GM21390 (cell line): ENCODE measurements at regions not wholly inside any gene's neighbourhood (a gene's known extent, or its start where the extent isn't known, plus 50 kb on each side); places are given as distances from the start of the nearest gene placed in this dataset.

Experiments used
- ATAC-seq: cut with Tn5 transposase; IDR thresholded peaks from one replicate; pipeline ENCODE4 v1.9.1; 2021; ENCODE audit not compliant: unreplicated experiment

- no peak for ATAC-seq
These were observed 296.7 kb downstream of the CSNK1G3 start for GRCh38 chr5:123808461-123809380.

- no peak for ATAC-seq
These were observed 295.4 kb downstream of the CSNK1G3 start for GRCh38 chr5:123807177-123807945.

- ATAC-seq, result no peak
These were observed 294.7 kb downstream of the CSNK1G3 start for GRCh38 chr5:123806644-123807043.

DNA sequence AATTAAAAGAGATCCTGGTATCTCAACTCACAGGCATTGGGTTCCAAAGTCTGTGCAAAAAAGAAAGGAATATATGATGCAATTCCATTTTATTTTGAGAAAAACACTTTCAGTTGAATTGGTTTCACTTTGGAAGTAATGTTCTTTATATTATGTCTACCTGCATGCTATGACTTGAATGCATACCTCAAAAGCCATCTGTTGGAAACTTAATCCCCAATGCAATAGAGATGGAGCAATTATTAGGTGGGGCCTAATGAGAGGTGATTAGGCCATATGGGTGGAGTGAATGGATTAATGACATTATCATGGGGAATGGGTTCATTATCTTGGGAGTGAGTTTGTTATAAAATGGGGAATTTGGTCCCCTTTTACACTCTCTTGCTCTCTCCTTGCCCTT, 293.3 kb downstream of the CSNK1G3 start:
- ATAC-seq, result no peak

GRCh38 chr5:123803359-123803758, 291.4 kb downstream of the CSNK1G3 start:
- ATAC-seq, result no peak

DNA sequence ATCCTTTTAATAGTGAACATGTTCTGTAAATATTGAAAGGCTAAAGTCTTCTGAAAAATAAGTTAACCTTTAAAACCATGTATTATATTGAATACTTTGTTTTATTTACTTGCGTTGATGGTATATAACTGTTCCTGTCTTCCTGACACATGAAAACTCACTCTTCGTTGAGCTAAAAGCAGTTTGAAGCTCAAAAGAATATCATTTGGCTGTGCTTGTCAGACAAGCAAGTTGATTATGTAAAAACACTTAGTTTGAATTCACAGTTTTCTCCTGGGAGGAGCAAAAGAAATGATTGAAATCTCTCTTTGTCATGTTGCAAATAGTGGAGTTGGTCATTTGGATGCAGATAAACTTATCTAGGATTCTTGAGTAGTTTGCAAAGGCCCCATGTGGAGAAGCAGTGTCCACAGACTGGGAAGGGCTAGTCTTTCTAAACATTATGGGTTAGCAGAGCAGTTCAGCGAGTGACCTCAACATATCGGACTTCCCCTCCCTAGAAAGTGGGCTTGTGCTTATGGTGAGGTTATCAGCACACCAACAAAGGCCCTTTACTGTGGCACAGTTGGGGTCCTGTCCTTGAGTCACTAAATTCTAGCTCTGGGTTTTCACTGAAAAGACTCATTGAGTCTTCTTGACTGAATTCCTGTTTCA, 290.4 kb downstream of the CSNK1G3 start:
- ATAC-seq, result no peak

- no peak for ATAC-seq
These were observed 288.7 kb downstream of the CSNK1G3 start for GRCh38 chr5:123800640-123801039.

DNA sequence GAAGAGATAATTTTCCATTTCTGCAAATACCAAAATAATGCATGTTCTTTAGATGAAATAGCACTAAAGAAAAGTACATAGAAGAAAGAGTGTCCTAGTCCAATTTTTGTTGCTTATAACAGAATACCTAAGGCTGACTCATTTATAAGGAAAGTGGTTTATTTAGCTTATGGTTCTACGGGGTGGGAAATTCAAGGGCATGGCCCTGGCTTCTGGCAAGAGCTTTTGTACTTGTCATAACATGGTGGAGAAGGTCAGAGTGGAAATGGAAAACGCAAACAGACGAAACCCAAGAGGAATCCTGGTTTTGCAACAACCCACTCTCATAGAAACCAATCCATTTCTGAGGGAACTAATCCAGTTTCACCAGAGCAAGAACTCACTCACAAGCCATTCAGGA, 283.7 kb downstream of the CSNK1G3 start:
- no peak for ATAC-seq

DNA sequence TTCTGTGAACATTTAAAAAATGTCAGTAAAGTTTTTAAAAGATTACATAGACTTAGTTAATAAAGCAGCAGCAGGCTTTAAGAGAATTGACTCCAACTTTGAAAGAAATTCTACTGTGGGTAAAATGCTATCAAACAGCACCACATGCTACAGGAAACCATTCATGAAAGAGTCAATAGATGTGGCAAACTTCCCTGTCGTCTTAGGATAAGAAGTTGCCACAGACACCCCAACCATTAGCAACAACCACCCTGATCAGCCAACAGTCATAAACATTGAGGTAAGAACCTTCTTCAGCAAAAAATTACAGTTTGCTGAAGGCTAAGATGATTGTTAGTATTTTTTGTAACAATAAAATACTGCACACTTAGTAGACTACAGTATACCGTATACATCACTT, 278.2 kb downstream of the CSNK1G3 start:
- no peak for ATAC-seq

DNA sequence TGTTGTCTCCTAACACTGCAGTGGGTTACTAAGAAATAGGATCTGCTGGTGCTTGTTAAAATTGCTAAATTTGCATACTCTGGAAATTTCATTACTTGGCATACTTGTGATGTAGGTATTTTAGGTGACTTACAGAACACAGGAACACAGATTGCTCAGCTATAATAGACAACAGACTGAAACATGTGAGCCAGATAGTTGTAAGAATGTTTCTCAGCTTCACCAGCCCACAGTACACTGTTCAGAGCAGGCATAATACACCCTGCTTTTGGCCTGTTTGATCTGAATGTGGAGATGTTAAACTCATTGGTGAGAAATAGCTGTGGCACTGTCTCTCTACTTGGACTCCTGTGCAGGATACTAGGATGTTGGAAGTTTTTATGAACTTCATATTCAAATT, 275.7 kb downstream of the CSNK1G3 start:
- no peak for ATAC-seq

- no peak for ATAC-seq
These were observed 275.2 kb downstream of the CSNK1G3 start for GRCh38 chr5:123787136-123787535.

DNA sequence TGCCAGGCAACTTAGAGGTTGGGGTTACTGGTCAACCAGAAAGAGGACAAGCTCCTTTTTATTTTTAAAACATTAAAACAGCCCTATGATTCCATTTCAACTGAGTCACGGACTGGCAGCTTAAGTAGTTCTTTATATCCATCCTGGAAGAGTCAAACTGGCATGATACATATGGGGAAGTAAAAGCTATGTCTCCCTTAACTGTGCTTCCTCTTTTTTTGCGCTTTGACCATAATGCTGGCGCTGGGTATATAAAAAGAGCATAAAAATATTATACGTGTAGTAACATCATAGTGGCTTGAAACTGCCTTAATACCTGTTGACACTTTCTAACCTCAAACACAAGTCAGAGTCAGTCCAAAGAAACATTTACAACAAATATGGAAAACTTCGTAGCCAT, 274.4 kb downstream of the CSNK1G3 start:
- ATAC-seq, result no peak

DNA sequence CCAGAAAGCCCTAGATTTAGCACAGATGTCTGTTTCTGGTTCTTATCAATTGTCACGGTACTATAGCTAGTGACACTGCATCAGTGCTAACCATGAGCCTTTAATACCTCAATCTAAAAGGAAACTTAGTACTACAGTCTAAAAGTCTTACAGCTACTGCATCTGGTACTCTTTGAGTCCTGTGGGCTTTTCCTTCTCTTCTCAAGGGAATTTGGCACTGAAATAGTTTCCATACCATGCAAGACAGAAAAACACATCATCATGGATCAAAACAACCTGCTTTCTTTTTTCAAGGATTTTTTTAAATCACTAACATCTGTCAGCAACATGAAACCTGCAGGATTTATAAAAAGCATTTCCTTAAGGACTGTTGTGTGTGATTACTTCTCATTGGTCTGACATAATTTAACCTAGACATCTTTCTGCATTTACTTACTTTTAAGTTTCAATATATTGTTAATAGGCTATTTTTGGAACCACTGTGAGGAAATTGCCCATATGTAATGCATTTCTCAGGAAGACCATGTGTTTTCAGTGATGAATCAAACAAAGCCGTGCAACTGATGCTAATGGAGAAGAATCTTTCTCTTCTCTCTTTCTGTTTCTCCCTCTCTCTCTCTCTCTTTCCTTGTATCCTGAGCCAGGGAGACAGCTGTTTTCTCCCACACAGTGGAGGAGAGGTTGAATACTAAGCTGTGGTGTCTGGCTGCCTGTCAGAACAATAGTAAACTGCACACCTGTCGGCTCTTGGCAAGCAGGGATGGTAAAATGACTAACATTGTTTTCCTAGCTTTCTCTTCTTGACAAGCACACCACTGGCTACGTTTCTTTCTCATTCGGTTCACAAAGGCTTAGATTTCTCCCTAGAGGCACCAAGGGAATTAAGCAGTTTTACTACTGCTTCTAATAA, 273.4 kb downstream of the CSNK1G3 start:
- ATAC-seq, result no peak

- ATAC-seq, result no peak
These were observed 271.4 kb downstream of the CSNK1G3 start for GRCh38 chr5:123783421-123783820.

- ATAC-seq, result no peak
These were observed 266.7 kb downstream of the CSNK1G3 start for GRCh38 chr5:123778641-123779040.

DNA sequence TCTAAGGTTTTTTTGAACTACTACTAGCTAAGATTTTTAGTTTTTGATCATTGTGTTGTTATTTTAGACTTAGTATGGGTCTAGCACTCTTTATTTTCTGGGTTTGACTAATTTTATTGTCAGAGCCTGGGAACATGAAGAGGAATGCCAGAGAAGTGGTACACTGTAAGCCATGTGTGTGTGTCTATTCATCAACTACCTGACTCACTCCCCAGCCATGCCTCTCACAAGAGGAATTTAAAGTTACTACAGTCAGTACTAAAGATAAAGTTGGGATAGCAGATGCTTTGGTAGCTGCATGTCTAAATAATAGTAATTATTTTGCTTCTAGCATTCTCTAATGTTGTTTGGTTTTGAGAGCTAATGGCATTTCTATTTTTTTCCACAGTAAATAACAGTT, 264.8 kb downstream of the CSNK1G3 start:
- no peak for ATAC-seq

DNA sequence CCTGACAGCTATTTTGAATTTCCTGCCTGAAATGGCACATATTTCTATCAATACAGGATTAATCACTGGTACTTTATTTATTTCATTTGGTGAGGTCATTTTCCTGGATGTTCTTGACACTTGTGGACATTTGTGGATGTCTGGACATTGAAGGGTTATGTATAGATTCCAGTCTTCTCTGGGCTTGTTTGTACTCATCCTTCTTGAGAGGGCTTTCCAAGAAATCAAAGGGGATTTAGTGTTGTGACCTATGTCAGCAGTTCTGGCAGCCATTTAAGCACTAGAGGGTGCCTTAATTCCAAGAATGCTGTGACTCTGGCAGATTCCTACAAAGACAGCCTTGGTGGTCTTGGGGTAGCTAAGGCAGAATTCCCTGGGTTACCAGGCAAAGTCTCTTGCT, 259.7 kb downstream of the CSNK1G3 start:
- no peak for ATAC-seq

DNA sequence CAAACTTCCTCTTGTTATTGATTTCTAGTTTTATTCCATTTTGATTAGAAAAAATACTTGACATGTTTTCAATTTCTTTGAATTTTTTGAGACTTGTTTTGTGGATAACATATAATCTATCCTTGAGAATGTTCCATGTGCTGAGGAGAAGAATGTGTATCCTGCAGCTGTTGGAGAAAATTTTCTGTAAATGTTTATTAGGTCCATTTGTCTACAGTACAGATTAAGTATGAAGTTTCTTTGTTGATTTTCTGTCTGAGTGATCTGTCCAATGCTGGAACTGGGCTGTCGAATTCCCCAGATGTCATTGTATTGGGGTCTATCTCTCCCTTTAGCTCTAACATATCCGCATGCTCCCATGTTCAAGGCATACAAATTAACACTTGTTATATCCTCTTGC, 251.2 kb downstream of the CSNK1G3 start:
- ATAC-seq, result no peak

DNA sequence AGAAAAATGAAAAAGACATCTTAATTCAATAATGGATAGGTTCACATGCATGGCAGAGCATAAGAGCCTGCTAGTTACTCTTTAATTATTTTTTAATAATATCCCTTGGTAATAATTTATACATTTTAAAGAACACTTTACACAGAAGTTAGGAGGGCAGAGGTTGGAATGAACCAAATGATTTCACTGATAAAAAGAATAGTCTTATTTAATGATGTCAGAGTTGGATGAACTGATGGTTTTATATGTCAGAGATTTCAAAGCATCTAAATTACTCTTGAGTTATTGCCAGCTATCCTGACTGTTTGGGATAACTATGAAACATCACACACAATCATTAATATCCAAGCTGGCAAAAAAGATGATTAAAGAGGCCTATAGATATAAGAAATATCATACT, 244.8 kb downstream of the CSNK1G3 start:
- no peak for ATAC-seq

DNA sequence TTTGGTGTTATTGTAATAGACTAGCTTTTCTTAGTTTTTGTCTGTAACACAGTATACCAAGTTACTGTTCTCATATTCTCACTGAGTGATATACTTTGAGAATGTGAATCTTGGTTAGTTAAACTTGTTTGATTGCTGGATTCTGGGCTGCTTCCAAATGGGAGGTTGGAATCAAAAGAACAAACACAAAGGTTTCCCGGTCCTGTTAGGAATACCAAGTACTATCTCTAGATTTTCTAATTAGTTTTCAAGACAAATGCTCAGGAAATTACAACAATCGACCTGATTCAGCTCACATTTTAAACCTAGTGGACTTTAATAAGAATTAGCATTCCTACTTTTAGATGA, 244.3 kb downstream of the CSNK1G3 start:
- no peak for ATAC-seq
